Smooth muscle cell (in vitro differentiated cells): ENCODE measurements at regions not wholly inside any gene's neighbourhood (a gene's known extent, or its start where the extent isn't known, plus 50 kb on each side); places are given as distances from the start of the nearest gene placed in this dataset.

Experiments
- DNase-seq: peaks from one replicate; lab custom pipeline; 2025; ENCODE audit not compliant: unreplicated experiment; lab: John Stamatoyannopoulos, UW
- H2AFZ ChIP-seq: fragments of 200-600 bp; sonication (generic); 2 replicates; pipeline ENCODE4 v1.6.0; 2016; ENCODE audit warnings: antibody characterized with exemption, low read depth, mild to moderate bottlenecking
- H3F3A ChIP-seq: fragments of 200-600 bp; sonication (generic); 2 replicates; pipeline ENCODE4 v1.6.0; 2017; ENCODE audit warnings: antibody characterized with exemption, low read depth
- H3K27ac ChIP-seq: fragments of 200-600 bp; sonication (generic); 2 replicates; pipeline ENCODE4 v1.5.1; 2016; ENCODE audit warnings: low read depth, mild to moderate bottlenecking
- H3K27me3 ChIP-seq: fragments of 200-600 bp; sonication (generic); 2 replicates; pipeline ENCODE4 v1.6.1; 2016; ENCODE audit warnings: low read depth, mild to moderate bottlenecking
- H3K36me3 ChIP-seq: fragments of 200-600 bp; sonication (generic); 2 replicates; pipeline ENCODE4 v1.5.1; 2016; ENCODE audit warnings: low read depth
- H3K4me1 ChIP-seq: fragments of 200-600 bp; sonication (generic); 2 replicates; pipeline ENCODE4 v1.5.1; 2016; ENCODE audit warnings: low read depth
- H3K4me2 ChIP-seq: fragments of 200-600 bp; sonication (generic); 2 replicates; pipeline ENCODE4 v1.6.0; 2016; ENCODE audit warnings: mild to moderate bottlenecking
- H3K4me3 ChIP-seq: fragments of 200-600 bp; sonication (generic); 2 replicates; pipeline ENCODE4 v1.5.1; 2016; ENCODE audit warnings: mild to moderate bottlenecking
- H3K79me2 ChIP-seq: fragments of 200-600 bp; sonication (generic); 2 replicates; pipeline ENCODE4 v1.6.0; 2016; ENCODE audit warnings: low read depth, mild to moderate bottlenecking
- H3K9ac ChIP-seq: fragments of 200-600 bp; sonication (generic); 2 replicates; pipeline ENCODE4 v1.6.0; 2016; ENCODE audit warnings: low read depth
- H3K9me3 ChIP-seq: fragments of 200-600 bp; sonication (generic); replicated peaks from 2 replicates; pipeline ENCODE4 v1.5.1; 2016; ENCODE audit warnings: low read depth
- H4K20me1 ChIP-seq: fragments of 200-600 bp; sonication (generic); 2 replicates; pipeline ENCODE4 v1.6.0; 2016; ENCODE audit warnings: low read depth
- WGBS: methylation state at CpG from one replicate; pipeline ENCODE4 v1.1.7; 2016; ENCODE audit warnings: low lambda C conversion rate; 5-methylcytosine and 5-hydroxymethylcytosine counted together
- TF ChIP-seq, protein P1 (sequence below): fragments of 200-600 bp; sonication (generic); IDR thresholded peaks from 2 replicates; pipeline ENCODE4 v1.5.1; 2017; ENCODE audit warnings: borderline replicate concordance, mild to moderate bottlenecking, antibody characterized with exemption; ENCODE audit not compliant: insufficient read depth, poor library complexity, severe bottlenecking

DNA sequence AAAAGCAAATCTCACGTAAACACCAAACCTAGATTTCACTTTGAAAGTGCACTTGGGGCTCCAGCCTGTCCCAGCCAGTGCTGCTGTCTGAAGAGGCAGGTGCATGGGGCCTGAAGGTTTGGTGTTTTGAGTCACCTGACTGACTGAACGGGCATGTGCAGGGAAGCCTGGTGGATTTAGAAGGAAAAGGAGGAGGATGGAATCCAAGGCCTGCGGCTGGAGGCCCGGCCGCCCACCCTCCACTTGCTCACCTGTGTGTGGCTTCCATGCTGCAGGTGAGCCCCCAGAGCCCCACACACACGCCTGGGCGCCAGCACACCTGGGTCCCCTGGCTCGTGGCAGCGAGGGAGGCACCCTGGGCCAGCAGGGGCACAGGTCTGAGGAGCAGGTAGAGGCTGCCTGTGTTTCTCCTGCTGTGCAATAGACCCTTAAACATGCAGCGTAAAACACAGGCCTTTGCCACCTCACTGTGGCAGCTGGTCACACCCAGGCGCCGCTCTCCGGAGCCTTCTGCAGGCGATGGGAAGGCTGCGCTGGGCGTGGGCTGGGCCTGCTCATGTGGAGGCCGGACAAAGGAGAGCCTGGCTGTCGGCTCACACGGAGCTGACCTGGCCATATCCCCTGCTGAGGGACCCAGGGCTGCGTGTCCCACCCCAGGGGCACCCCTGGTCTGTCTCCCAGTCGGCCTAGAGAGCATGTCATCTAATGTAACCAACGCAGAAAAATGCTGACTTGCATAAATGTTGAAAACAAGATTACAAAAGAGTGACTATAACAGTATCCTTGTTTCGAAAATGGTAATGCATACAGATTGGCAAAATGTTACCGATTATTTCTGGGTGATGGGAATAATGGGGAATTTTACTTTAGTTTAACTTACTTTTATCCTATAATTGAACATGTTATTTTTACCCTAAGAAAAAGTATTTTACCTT, 71.3 kb downstream of the TMEM18 start:
- no peak overlapping the region for H3K9ac ChIP-seq
- no peaks in the 10 kb centered on the region for H3K27me3 ChIP-seq
- 95% methylated on average over 24 of the region's 24 CpGs for WGBS
- H3K4me2 ChIP-seq, result no peak overlapping the region
- no peaks in the 10 kb centered on the region for H3K4me1 ChIP-seq
- H4K20me1 ChIP-seq, result no peaks in the 10 kb centered on the region
- H3K27ac ChIP-seq, result no peak overlapping the region
- TF ChIP-seq, protein P1, sequence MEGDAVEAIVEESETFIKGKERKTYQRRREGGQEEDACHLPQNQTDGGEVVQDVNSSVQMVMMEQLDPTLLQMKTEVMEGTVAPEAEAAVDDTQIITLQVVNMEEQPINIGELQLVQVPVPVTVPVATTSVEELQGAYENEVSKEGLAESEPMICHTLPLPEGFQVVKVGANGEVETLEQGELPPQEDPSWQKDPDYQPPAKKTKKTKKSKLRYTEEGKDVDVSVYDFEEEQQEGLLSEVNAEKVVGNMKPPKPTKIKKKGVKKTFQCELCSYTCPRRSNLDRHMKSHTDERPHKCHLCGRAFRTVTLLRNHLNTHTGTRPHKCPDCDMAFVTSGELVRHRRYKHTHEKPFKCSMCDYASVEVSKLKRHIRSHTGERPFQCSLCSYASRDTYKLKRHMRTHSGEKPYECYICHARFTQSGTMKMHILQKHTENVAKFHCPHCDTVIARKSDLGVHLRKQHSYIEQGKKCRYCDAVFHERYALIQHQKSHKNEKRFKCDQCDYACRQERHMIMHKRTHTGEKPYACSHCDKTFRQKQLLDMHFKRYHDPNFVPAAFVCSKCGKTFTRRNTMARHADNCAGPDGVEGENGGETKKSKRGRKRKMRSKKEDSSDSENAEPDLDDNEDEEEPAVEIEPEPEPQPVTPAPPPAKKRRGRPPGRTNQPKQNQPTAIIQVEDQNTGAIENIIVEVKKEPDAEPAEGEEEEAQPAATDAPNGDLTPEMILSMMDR, result no peak
- H3K9me3 ChIP-seq, result no peaks in the 10 kb centered on the region
- no peak overlapping the region for H2AFZ ChIP-seq
- no peak for DNase-seq
- H3K4me3 ChIP-seq, result no peak overlapping the region
- H3K36me3 ChIP-seq, result no peaks in the 10 kb centered on the region
- H3F3A ChIP-seq, result no peaks in the 10 kb centered on the region
- H3K79me2 ChIP-seq, result no peaks in the 10 kb centered on the region

DNA sequence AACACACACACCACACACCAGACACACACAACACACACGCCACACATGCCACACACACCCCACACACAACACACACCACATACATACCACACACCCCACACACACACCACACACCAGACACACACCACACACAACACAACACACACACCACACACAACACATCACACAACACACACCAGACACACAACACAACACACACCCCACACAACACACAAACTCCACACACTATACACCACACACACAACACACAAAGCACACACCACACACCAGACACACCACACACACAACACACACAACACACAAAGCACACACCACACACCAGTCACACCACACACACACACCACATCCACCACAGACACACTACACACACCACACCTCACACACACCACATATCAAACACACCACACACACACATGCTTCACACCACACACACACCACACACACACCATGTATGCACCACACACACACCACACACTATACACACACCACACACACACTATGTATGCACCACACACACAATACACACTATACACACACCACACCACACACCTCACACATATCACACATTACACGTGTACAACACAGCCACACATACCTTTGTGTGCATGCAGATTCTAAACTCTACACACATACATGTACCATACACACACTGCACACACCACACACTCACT, 72.2 kb downstream of the TMEM18 start:
- Histone ChIP-seq H4K20me1 (no peaks in the 10 kb centered on the region), H2AFZ (no peak overlapping the region), H3K27ac (no peak overlapping the region), H3K79me2 (no peaks in the 10 kb centered on the region), H3K9ac (no peak overlapping the region), H3K4me1 (no peaks in the 10 kb centered on the region), H3K4me3 (no peak overlapping the region), H3K27me3 (no peaks in the 10 kb centered on the region), H3K4me2 (no peak overlapping the region), H3K36me3 (no peaks in the 10 kb centered on the region), H3F3A (no peaks in the 10 kb centered on the region), H3K9me3 (no peaks in the 10 kb centered on the region)
- no peak for DNase-seq
- 83% methylated on average over 1 of the region's 2 CpGs for WGBS
- TF ChIP-seq, protein P1, result no peak

DNA sequence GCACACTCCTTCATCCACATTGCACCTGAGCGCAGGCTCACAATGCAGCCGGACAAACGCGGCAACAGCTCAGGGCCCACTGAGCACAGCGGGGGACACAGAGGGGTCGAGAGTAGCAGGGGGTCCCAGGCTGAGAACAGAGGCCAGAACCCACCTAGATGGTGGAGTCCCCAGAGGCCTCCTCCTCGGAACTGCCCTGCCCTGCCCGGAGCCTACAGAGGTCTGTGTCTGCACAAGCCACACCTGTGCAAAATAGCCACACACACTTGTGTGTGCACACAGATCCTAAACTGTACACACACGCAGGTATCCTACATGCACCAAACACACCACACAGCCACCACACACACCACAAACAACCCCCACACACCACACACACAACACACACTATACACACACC, 72.8 kb downstream of the TMEM18 start:
- WGBS, result 93% methylated on average over 7 of the region's 9 CpGs
- no peaks in the 10 kb centered on the region for H3F3A ChIP-seq
- no peaks in the 10 kb centered on the region for H3K79me2 ChIP-seq
- no peaks in the 10 kb centered on the region for H3K4me1 ChIP-seq
- TF ChIP-seq, protein P1, result no peak
- no peaks in the 10 kb centered on the region for H3K36me3 ChIP-seq
- H3K4me3 ChIP-seq, result no peak overlapping the region
- no peak overlapping the region for H2AFZ ChIP-seq
- no peaks in the 10 kb centered on the region for H3K27me3 ChIP-seq
- H3K27ac ChIP-seq, result no peak overlapping the region
- H3K4me2 ChIP-seq, result no peak overlapping the region
- DNase-seq, result no peak
- H3K9me3 ChIP-seq, result no peaks in the 10 kb centered on the region
- H3K9ac ChIP-seq, result no peak overlapping the region
- no peaks in the 10 kb centered on the region for H4K20me1 ChIP-seq
